HCT116 (cell line): ENCODE measurements at regions not wholly inside any gene's neighbourhood (a gene's known extent, or its start where the extent isn't known, plus 50 kb on each side); places are given as distances from the start of the nearest gene placed in this dataset.
"Not testable (repeated sequence)": the region's sequence is repeated elsewhere in the genome, so short reads cannot be mapped to it uniquely, and the experiment has no call there.

Experiments
- ATAC-seq: fragments of 200-7000 bp; cut with Tn5 transposase; 2 replicates; pipeline ENCODE4 v1.9.1; 2020; ENCODE audit warnings: mild to moderate bottlenecking, moderate library complexity
- BruUV-seq: library from RNA; stranded (reverse); fragments of 400-500 nt; replicated peaks from 2 replicates; lab custom pipeline; 2021; lab: Mats Ljungman, UMichigan
- CTCF ChIA-PET: fragments of 300-600 bp; sonication (Branson Sonifier 250); formaldehyde crosslinking; loops from one replicate; lab custom pipeline; 2021; ENCODE audit warnings: antibody characterized with exemption; lab: Charles Lee
- POLR2A ChIA-PET: fragments of 300-600, 350-600 bp; sonication (Branson Sonifier 250); formaldehyde crosslinking; loops from one replicate; lab custom pipeline; 2021; ENCODE audit warnings: antibody characterized with exemption; lab: Charles Lee
- RAD21 ChIA-PET, 2 experiments: fragments of 300-600 bp; sonication (Branson Sonifier 250); formaldehyde crosslinking; loops; one replicate each; lab custom pipeline; 2023; ENCODE audit warnings: low total read pairs in 2 of 2; ENCODE audit not compliant: uncharacterized antibody in 2 of 2, unreplicated experiment in 2 of 2, low non-redundant PET in 1 of 2; lab: Charles Lee
- DNase-seq: peaks from one replicate; pipeline ENCODE4 v3.0.0-alpha.2; 2010; ENCODE audit warnings: low read depth, low spot score
- H2AFZ ChIP-seq: fragments of 200-600 bp; shearing (Covaris generic), sonication (generic); 2 replicates; pipeline ENCODE4 v1.6.1; 2017; ENCODE audit warnings: low read depth, mixed run types, mixed read lengths, antibody characterized with exemption, low read length; ENCODE audit not compliant: poor library complexity, severe bottlenecking
- H3K27ac ChIP-seq: 2 replicates; pipeline ENCODE4 v1.5.1; 2012; ENCODE audit warnings: low read depth, low read length
- H3K27me3 ChIP-seq: fragments of 200-600 bp; sonication (generic); 2 replicates; pipeline ENCODE4 v1.6.1; 2016; ENCODE audit warnings: mixed run types, low read length, mixed read lengths; ENCODE audit not compliant: insufficient read depth
- H3K36me3 ChIP-seq, 2 experiments: fragments of 200-500 bp in 1 of 2; fragments of 200-600 bp in 1 of 2; sonication (Bioruptor generic) in 1 of 2; sonication (generic) in 1 of 2; 2 replicates each; pipeline versions ENCODE4 v1.5.1 to v1.6.1; 2014 to 2016; ENCODE audit warnings: low read length in 2 of 2, inconsistent platforms in 1 of 2, mixed read lengths in 1 of 2, mixed run types in 1 of 2; ENCODE audit not compliant: insufficient read depth in 2 of 2, control insufficient read depth in 1 of 2
- H3K4me1 ChIP-seq, 2 experiments: fragments of 200-600 bp in 1 of 2; sonication (generic) in 1 of 2; 2 replicates each; pipeline versions ENCODE4 v1.5.1 to v1.6.1; 2012 to 2017; ENCODE audit warnings: low read length in 2 of 2, inconsistent platforms in 1 of 2, mild to moderate bottlenecking in 1 of 2, mixed read lengths in 1 of 2, mixed run types in 1 of 2, moderate library complexity in 1 of 2; ENCODE audit not compliant: insufficient read depth in 2 of 2, control insufficient read depth in 1 of 2
- H3K4me2 ChIP-seq: fragments of 200-600 bp; sonication (generic); 2 replicates; pipeline ENCODE4 v1.6.1; 2017; ENCODE audit warnings: mixed run types, low read length, mixed read lengths
- H3K4me3 ChIP-seq, 2 experiments: fragments of 200-600 bp in 1 of 2; sonication (generic) in 1 of 2; replicated peaks in 1 of 2; 2 replicates each; pipeline ENCODE4 v1.5.1; 2011 to 2016; ENCODE audit warnings: low read length in 2 of 2, control low read depth in 1 of 2, low read depth in 1 of 2, mild to moderate bottlenecking in 1 of 2, mixed read lengths in 1 of 2, mixed run types in 1 of 2
- H3K79me2 ChIP-seq: fragments of 200-600 bp; sonication (generic); 2 replicates; pipeline ENCODE4 v1.6.1; 2017; ENCODE audit warnings: mild to moderate bottlenecking, mixed run types, low read length, moderate library complexity, mixed read lengths; ENCODE audit not compliant: insufficient read depth
- H3K9ac ChIP-seq: fragments of 200-600 bp; sonication (generic); 2 replicates; pipeline ENCODE4 v1.6.1; 2016; ENCODE audit warnings: low read length, mixed read lengths
- H3K9me2 ChIP-seq: fragments of 200-600 bp; sonication (generic), shearing (Covaris generic); 2 replicates; pipeline ENCODE4 v1.6.1; 2017; ENCODE audit warnings: mixed run types, mild to moderate bottlenecking, moderate library complexity; ENCODE audit not compliant: insufficient read depth
- H3K9me3 ChIP-seq, 2 experiments: fragments of 200-500 bp in 1 of 2; fragments of 200-600 bp in 1 of 2; sonication (Bioruptor generic) in 1 of 2; sonication (generic) in 1 of 2; 2 replicates each; pipeline ENCODE4 v1.6.1; 2014 to 2017; ENCODE audit warnings: low read length in 2 of 2, mixed read lengths in 2 of 2, inconsistent platforms in 1 of 2, low read depth in 1 of 2, mild to moderate bottlenecking in 1 of 2, mixed run types in 1 of 2, moderate library complexity in 1 of 2; ENCODE audit not compliant: control insufficient read depth in 1 of 2, insufficient read depth in 1 of 2
- H4K20me1 ChIP-seq: fragments of 200-600 bp; sonication (generic), shearing (Covaris generic); 2 replicates; pipeline ENCODE4 v1.6.1; 2017; ENCODE audit warnings: mixed run types, mild to moderate bottlenecking, moderate library complexity; ENCODE audit not compliant: insufficient read depth
- ATF3 ChIP-seq: IDR thresholded peaks from 2 replicates; pipeline ENCODE4 v1.6.1; 2012
- CBX3 ChIP-seq: IDR thresholded peaks from 2 replicates; pipeline ENCODE4 v1.6.1; 2012; ENCODE audit warnings: low read depth
- CEBPB ChIP-seq: IDR thresholded peaks from 2 replicates; pipeline ENCODE4 v1.6.1; 2012; ENCODE audit warnings: low read depth
- EGR1 ChIP-seq: IDR thresholded peaks from 2 replicates; pipeline ENCODE4 v1.6.1; 2012; ENCODE audit warnings: low read depth
- EZH2 ChIP-seq: fragments of 200-600 bp; sonication (generic); IDR thresholded peaks from 2 replicates; pipeline ENCODE4 v1.6.1; 2017; ENCODE audit warnings: antibody characterized with exemption, mixed run types
- EZH2phosphoT487 ChIP-seq: fragments of 200-600 bp; IDR thresholded peaks from 2 replicates; pipeline ENCODE4 v1.6.1; 2018; ENCODE audit warnings: antibody characterized with exemption, borderline replicate concordance
- FOSL1 ChIP-seq: IDR thresholded peaks from 2 replicates; pipeline ENCODE4 v1.6.1; 2012; ENCODE audit warnings: low read depth
- JUND ChIP-seq: IDR thresholded peaks from 2 replicates; pipeline ENCODE4 v1.6.1; 2012
- SIN3A ChIP-seq: IDR thresholded peaks from 2 replicates; pipeline ENCODE4 v1.6.1; 2012; ENCODE audit warnings: low read depth
- SP1 ChIP-seq: IDR thresholded peaks from 2 replicates; pipeline ENCODE4 v1.6.1; 2012; ENCODE audit warnings: low read depth
- ZNF274 ChIP-seq: fragments of 200-500 bp; sonication (Bioruptor generic); IDR thresholded peaks from 2 replicates; pipeline ENCODE4 v1.6.1; 2014; ENCODE audit warnings: mild to moderate bottlenecking, low read depth, low read length, inconsistent platforms
- intact Hi-C: fragments of 100-400 bp; cut with micrococcal nuclease; formaldehyde crosslinking; loops from 2 replicates; pipeline ENCODE4 v1.10.0; 2022
- TF ChIP-seq, protein P1 (sequence below): IDR thresholded peaks from 2 replicates; pipeline ENCODE4 v1.6.1; 2012

GRCh38 chrX:5295004-5295403 is 933.7 kb downstream of the NLGN4X start (continued):
- TF ChIP-seq CBX3 (no peak), JUND (no peak), EZH2phosphoT487 (no peak), EZH2 (no peak)

DNA sequence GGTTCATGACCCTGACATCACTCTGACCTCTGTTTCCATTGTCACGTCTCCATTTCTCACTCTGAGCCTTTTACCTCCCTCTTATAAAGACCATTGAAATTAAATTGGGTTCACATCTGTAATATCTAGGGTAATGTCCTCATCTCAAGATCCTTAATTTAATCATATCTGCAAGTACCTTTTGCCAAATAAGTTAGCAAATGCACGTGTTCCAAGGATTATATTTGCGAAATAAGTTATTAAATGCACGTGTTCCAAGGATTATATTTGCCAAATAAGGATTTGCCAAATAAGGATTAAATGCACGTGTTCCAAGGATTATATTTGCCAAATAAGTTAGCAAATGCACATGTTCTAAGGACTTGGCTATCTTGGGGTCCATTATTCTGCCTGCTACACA is 938.0 kb downstream of the NLGN4X start:
- intact Hi-C loops: no loop called here
- DNase-seq (no peak), ATAC-seq (no peak)
- Histone ChIP-seq H3K4me1 (no peaks in the 10 kb centered on the region), H3K79me2 (no peaks in the 10 kb centered on the region), H3K4me3 (no peak overlapping the region), H3K9me3 (no peaks in the 10 kb centered on the region), H3K36me3 (no peaks in the 10 kb centered on the region), H3K9ac (no peak overlapping the region), H3K9me2 (no peaks in the 10 kb centered on the region), H4K20me1 (no peaks in the 10 kb centered on the region), H3K4me2 (no peak overlapping the region), H2AFZ (no peak overlapping the region), H3K27ac (no peak overlapping the region), H3K27me3 (no peaks in the 10 kb centered on the region)
- TF ChIP-seq SP1 (no peak), CEBPB (no peak), ZNF274 (no peak), JUND (no peak), FOSL1 (no peak), EGR1 (no peak), SIN3A (no peak), EZH2 (no peak), ATF3 (no peak)
- TF ChIP-seq, protein P1, sequence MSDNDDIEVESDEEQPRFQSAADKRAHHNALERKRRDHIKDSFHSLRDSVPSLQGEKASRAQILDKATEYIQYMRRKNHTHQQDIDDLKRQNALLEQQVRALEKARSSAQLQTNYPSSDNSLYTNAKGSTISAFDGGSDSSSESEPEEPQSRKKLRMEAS: no peak
- CTCF ChIA-PET: no interaction called here
- RAD21 ChIA-PET: no interaction called here
- POLR2A ChIA-PET: no interaction called here
- no TSS peak for BruUV-seq

GRCh38 chrX:5289949-5290348 is 938.7 kb downstream of the NLGN4X start:
- intact Hi-C loops, H3K9me3 ChIP-seq, H3K4me3 ChIP-seq, H3K9ac ChIP-seq, H3K79me2 ChIP-seq, H3K36me3 ChIP-seq, H3K4me1 ChIP-seq, H3K4me2 ChIP-seq, H2AFZ ChIP-seq, CTCF ChIA-PET, RAD21 ChIA-PET, H3K27me3 ChIP-seq, H4K20me1 ChIP-seq, DNase-seq, H3K27ac ChIP-seq, POLR2A ChIA-PET, H3K9me2 ChIP-seq, BruUV-seq, ATAC-seq: not testable (repeated sequence)
